Pancreas (tissue), 10 donors: ENCODE measurements at regions not wholly inside any gene's neighbourhood (a gene's known extent, or its start where the extent isn't known, plus 50 kb on each side); places are given as distances from the start of the nearest gene placed in this dataset.

Experiments used
- ATAC-seq, 4 donors: fragments of 200-7000 bp; cut with Tn5 transposase; one replicate each; pipeline versions ENCODE4 v1.8.0 to v1.9.1; 2020; ENCODE audit warnings: mild to moderate bottlenecking in 4 of 4, moderate library complexity in 4 of 4
- DNase-seq, 6 donors: peaks; one replicate each; pipeline ENCODE4 v3.0.0-alpha.2; 2020
- FAIRE-seq: peaks from 2 replicates; lab custom pipeline; 2012; peaks lifted over from hg19 to GRCh38; lab: Jason Lieb, UNC
- H3K27ac ChIP-seq, 4 donors: fragments of 200-600 bp; sonication (generic); 1 replicate in 3 of 4; 2 replicates in 1 of 4; pipeline versions ENCODE4 v1.5.0 to v1.8.0; 2020
- H3K27me3 ChIP-seq, 4 donors: fragments of 200-600 bp; one replicate each; pipeline ENCODE4 v1.8.0; 2021
- H3K36me3 ChIP-seq, 3 donors: fragments of 200-600 bp; sonication (generic) in 1 of 3; one replicate each; pipeline versions ENCODE4 v1.5.0 to v1.8.0; 2020 to 2021
- H3K4me1 ChIP-seq, 3 donors: fragments of 200-600 bp; one replicate each; pipeline ENCODE4 v1.8.0; 2021
- H3K4me3 ChIP-seq, 4 donors: fragments of 200-600 bp; sonication (generic) in 2 of 4; one replicate each; pipeline versions ENCODE4 v1.5.0 to v1.8.0; 2020 to 2021
- H3K9me3 ChIP-seq, 4 donors: fragments of 200-600 bp; one replicate each; pipeline ENCODE4 v1.8.0; 2021
- CTCF ChIP-seq, 4 donors: fragments of 200-600 bp; sonication (generic) in 3 of 4; IDR thresholded peaks; one replicate each; pipeline versions ENCODE4 v1.5.0 to v1.8.0; 2021; ENCODE audit warnings: antibody characterized with exemption in 4 of 4
- WGBS, 2 donors: extraction: QIAGEN DNeasy Blood & Tissue Kit; methylation state at CpG; one replicate each; pipeline ENCODE4 v1.1.7; 2013; 5-methylcytosine and 5-hydroxymethylcytosine counted together
- intact Hi-C, 3 donors: fragments of 100-400 bp; cut with DNase I; formaldehyde crosslinking; loops; one replicate each; pipeline versions ENCODE4 v1.11.1 to v1.14.2; 2022
- donor health status: healthy with polysubstance abuse.
- donor health status: DM: no; HTN: no; CAD: no; lungs with moderate emphysema.
- donor health status: DM: no; HTN: no; CAD: no.
- donor health status: control.
- donor health status: control.
- donor health status: Bipolar disorder and iron deficiency.
- donor health status: DM: yes; HTN: yes; CAD: no.
- donor health status: DM: no; HTN: no; CAD: no.
- donor health status: DM: no; HTN: no; CAD: no.
- donor health status: DM: yes; HTN: yes; CAD: no.

GRCh38 chrX:140916872-140917271 lies 85.5 kb upstream of the SPANXB1 start:
- TF ChIP-seq CTCF (IDR thresholded peaks at IDR 0.05) = no peak

DNA sequence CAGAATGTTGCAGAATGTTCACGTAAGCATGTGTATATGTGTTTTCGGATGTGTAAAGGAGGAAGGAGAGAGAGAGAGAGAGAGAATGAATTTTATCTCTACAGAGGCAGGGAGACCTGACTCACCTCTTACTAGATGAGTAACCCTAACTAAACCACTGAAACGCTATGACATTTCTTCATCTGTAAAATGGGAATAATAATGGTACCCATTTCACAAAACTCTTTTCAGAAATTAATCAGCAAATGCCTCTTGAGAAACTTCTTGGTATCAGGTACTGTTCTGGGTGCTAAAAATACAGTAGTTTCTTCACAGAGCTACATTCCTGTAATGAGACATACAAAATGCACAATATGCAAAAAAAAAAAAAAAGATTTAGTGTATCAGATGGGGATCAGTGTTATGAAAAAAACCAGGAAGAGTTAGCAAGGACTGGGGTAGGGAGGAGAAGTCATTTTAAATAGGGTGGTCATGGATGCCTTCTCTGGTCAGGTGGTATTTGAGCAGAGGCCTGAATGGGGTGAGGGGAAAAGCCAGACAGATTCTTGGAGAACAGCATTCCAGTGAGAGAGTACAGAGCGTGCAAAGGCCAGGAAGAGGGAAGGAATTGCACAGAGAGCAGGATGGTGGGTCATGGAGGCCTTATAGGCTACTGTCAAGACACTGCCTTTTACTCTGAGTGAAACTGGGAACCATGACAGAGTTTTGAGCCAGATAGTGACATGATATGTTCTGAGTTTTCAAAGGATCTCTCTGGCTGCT lies 84.9 kb upstream of the SPANXB1 start:
- peaks cover 0 to 6% (median 0%) of the 10 kb centered on the region in 3 donors for H3K4me1 ChIP-seq
- H3K27ac ChIP-seq = no peak overlapping the region
- DNase-seq (no peak), FAIRE-seq (no peak), ATAC-seq (peak in 1 of 4 donors; percentile 31)
- no peak overlapping the region for H3K4me3 ChIP-seq
- H3K9me3 ChIP-seq = no peaks in the 10 kb centered on the region
- H3K36me3 ChIP-seq = no peaks in the 10 kb centered on the region
- 91% methylated on average over 4 of the region's 4 CpGs for WGBS, 2 donors
- no peaks in the 10 kb centered on the region for H3K27me3 ChIP-seq
- intact Hi-C loops = no loop called here
- no peak for TF ChIP-seq CTCF (IDR thresholded peaks at IDR 0.05)

More at GRCh38 chrX:140916872-140917271, 85.5 kb upstream of the SPANXB1 start:
- H3K36me3 ChIP-seq = no peaks in the 10 kb centered on the region
- H3K27ac ChIP-seq = no peak overlapping the region
- H3K4me1 ChIP-seq = peaks cover 0 to 8% (median 0%) of the 10 kb centered on the region in 3 donors
- FAIRE-seq (no peak), DNase-seq (no peak), ATAC-seq (no peak)
- no peaks in the 10 kb centered on the region for H3K27me3 ChIP-seq
- H3K9me3 ChIP-seq = no peaks in the 10 kb centered on the region
- intact Hi-C loops = no loop called here
- 80 to 91% methylated on average over 1 of the region's 1 CpG for WGBS, 2 donors
- H3K4me3 ChIP-seq = no peak overlapping the region

DNA sequence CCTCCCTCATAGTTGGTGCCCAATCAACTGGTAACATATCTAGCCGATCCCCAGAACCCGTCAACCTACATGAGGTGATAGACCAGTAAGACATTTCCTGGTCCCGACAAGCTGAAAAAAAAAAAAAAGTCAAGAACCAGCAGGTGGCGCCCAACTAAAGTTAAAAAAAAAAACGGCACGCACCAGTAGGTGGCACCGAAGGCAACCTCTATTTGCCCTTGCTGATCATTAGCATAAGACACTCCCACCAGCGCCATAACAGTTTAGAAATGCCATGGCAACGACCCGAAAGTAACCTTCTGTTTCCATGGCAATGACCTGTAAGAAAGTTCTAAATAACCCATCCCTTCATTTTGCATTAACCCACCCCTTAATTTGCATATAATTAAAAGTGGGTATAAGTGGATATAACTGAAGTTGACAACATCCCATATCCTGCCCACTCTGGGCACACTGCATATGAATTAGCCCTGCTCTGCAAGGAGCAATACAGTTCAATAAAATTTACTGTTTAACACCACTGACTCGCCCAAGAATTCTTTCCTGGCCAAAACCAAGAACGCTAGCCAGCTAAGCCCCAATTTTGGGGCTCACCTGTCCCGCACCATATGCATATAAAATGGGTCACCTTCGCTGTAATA lies 83.9 kb upstream of the SPANXB1 start:
- intact Hi-C loops = no loop called here
- Histone ChIP-seq H3K9me3 (no peaks in the 10 kb centered on the region), H3K4me3 (no peak overlapping the region), H3K4me1 (no peaks in the 10 kb centered on the region), H3K27me3 (no peaks in the 10 kb centered on the region), H3K27ac (no peak overlapping the region), H3K36me3 (no peaks in the 10 kb centered on the region)
- DNase-seq (peak in 3 of 6 donors; percentile 13 to 52 (median 14)), FAIRE-seq (no peak), ATAC-seq (peak; percentile 70 to 94 (median 92))
- peak; percentile 14 to 51 (median 44) for TF ChIP-seq CTCF (IDR thresholded peaks at IDR 0.05)
- 30 to 32% methylated on average over 14 of the region's 14 CpGs for WGBS, 2 donors

DNA sequence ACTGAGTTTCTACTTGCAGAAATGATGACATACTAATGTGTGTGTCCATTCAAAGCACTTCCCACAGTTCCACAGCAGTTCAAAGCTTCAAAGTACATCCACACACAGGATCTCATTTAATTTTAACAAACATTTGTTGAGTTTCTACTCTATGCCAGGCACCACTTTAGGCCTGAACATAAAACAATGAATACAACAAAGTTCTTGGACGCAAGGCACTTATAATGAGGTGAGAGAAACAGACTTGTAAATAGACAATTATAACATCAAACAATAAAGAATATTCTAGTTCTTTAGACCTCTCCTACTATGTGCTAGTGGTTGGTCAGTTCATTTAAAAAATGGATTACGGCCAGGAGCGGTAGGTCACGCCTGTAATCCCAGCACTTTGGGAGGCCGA lies 82.0 kb upstream of the SPANXB1 start:
- Histone ChIP-seq H3K27ac (no peak overlapping the region), H3K4me3 (no peak overlapping the region), H3K4me1 (no peaks in the 10 kb centered on the region), H3K9me3 (no peaks in the 10 kb centered on the region), H3K27me3 (peaks cover 0 to 2% (median 0%) of the 10 kb centered on the region in 4 donors), H3K36me3 (no peaks in the 10 kb centered on the region)
- FAIRE-seq = no peak
- ATAC-seq = no peak
- no peak for DNase-seq
- intact Hi-C loops = no loop called here
- 82 to 93% methylated on average over 5 of the region's 5 CpGs for WGBS, 2 donors
- no peak for TF ChIP-seq CTCF (IDR thresholded peaks at IDR 0.05)

DNA sequence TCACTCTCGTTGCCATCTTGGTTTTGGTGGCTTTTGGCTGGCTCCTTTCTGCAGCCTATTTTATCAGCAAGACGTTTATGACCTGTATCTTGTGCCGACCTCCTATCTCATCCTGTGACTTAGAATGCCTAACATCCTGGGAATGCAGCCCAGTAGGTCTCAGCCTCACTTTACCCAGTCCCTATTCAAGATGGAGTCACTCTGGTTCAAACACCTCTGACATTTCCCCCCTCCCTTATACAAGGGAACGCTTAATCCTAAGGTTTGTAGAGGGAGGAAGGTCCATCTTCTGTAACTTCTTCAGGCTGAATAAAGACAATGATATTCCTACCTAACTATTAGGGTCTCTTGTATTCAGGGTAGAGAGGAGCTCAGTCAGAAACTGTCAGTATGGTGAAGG lies 79.3 kb upstream of the SPANXB1 start:
- no peak for DNase-seq
- no peak for TF ChIP-seq CTCF (IDR thresholded peaks at IDR 0.05)
- Histone ChIP-seq H3K36me3 (no peaks in the 10 kb centered on the region), H3K27ac (no peak overlapping the region), H3K9me3 (no peaks in the 10 kb centered on the region), H3K4me1 (no peaks in the 10 kb centered on the region), H3K4me3 (no peak overlapping the region), H3K27me3 (peaks cover 0 to 3% (median 0%) of the 10 kb centered on the region in 4 donors)
- ATAC-seq = no peak
- no peak for FAIRE-seq
- intact Hi-C loops = no loop called here
- 56 to 59% methylated on average over 4 of the region's 4 CpGs for WGBS, 2 donors
